HFF-Myc (cell line): ENCODE measurements at regions not wholly inside any gene's neighbourhood (a gene's known extent, or its start where the extent isn't known, plus 50 kb on each side); places are given as distances from the start of the nearest gene placed in this dataset.
"Not testable (repeated sequence)": the region's sequence is repeated elsewhere in the genome, so short reads cannot be mapped to it uniquely, and the experiment has no call there.

Experiments
- DNase-seq: peaks from one replicate; pipeline ENCODE4 v3.0.0-alpha.2; 2011; ENCODE audit warnings: low read depth; ENCODE audit errors: extremely low read depth
- H3K4me3 ChIP-seq: replicated peaks from 2 replicates; pipeline ENCODE4 v1.5.1; 2011; ENCODE audit warnings: low read depth, mild to moderate bottlenecking, control low read depth, low read length
- TF ChIP-seq, protein P1 (sequence below): IDR thresholded peaks from 2 replicates; pipeline ENCODE4 v1.5.1; 2012; ENCODE audit warnings: mild to moderate bottlenecking, low read depth, low read length, control low read depth; ENCODE audit errors: missing control alignments

- TF ChIP-seq, protein P1, sequence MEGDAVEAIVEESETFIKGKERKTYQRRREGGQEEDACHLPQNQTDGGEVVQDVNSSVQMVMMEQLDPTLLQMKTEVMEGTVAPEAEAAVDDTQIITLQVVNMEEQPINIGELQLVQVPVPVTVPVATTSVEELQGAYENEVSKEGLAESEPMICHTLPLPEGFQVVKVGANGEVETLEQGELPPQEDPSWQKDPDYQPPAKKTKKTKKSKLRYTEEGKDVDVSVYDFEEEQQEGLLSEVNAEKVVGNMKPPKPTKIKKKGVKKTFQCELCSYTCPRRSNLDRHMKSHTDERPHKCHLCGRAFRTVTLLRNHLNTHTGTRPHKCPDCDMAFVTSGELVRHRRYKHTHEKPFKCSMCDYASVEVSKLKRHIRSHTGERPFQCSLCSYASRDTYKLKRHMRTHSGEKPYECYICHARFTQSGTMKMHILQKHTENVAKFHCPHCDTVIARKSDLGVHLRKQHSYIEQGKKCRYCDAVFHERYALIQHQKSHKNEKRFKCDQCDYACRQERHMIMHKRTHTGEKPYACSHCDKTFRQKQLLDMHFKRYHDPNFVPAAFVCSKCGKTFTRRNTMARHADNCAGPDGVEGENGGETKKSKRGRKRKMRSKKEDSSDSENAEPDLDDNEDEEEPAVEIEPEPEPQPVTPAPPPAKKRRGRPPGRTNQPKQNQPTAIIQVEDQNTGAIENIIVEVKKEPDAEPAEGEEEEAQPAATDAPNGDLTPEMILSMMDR, result no peak
- DNase-seq, result no peak
- no peak overlapping the region for H3K4me3 ChIP-seq
Measured at GRCh38 chr5:87132696-87133095, 135.0 kb upstream of the RASA1 start.

GRCh38 chr5:87134513-87134912 is 133.2 kb upstream of the RASA1 start:
- DNase-seq, H3K4me3 ChIP-seq: not testable (repeated sequence)

DNA sequence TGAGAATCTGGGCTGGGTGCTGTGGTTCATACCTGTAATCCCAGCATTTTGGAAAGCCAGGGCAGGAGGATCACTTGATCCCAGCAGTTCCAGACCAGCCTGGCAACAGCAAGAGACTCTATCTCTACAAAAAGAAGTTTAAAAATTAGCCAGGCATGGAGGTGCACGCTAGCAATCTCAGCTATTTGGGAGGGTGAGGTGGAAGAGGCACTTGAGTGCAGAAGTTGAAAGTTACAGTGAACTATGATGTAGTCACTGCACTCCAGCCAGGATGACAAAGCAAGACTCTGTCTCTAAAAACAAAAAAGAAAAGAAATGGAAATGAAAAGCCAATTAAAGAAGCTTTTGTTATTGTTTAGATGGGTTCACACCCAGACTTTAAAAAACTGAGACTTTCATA is 131.6 kb upstream of the RASA1 start:
- DNase-seq, result no peak
- no peak overlapping the region for H3K4me3 ChIP-seq
- TF ChIP-seq, protein P1, result no peak

- TF ChIP-seq, protein P1, result no peak
- no peak overlapping the region for H3K4me3 ChIP-seq
- no peak for DNase-seq
Measured at GRCh38 chr5:87136733-87137132, 130.9 kb upstream of the RASA1 start.

DNA sequence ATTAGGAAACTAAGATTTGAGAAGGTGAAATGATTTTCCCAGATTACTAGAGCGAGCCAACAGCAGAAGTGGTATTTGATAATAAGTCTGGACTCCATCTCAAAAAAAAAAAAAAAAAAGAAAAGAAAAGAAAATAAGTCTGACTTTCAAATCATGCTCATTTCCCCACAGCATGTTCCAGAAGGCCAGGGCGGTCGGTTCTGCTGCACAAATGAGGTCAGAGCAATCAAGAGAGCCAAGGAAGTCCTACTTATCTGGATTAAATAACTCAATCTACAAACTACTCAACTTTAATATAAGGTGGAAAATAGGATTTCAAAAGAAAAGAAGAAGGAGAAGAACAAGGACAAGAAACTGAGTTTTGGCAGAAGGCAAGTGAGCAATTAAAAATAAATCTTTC is 130.4 kb upstream of the RASA1 start:
- no peak overlapping the region for H3K4me3 ChIP-seq
- TF ChIP-seq, protein P1, result no peak
- no peak for DNase-seq

DNA sequence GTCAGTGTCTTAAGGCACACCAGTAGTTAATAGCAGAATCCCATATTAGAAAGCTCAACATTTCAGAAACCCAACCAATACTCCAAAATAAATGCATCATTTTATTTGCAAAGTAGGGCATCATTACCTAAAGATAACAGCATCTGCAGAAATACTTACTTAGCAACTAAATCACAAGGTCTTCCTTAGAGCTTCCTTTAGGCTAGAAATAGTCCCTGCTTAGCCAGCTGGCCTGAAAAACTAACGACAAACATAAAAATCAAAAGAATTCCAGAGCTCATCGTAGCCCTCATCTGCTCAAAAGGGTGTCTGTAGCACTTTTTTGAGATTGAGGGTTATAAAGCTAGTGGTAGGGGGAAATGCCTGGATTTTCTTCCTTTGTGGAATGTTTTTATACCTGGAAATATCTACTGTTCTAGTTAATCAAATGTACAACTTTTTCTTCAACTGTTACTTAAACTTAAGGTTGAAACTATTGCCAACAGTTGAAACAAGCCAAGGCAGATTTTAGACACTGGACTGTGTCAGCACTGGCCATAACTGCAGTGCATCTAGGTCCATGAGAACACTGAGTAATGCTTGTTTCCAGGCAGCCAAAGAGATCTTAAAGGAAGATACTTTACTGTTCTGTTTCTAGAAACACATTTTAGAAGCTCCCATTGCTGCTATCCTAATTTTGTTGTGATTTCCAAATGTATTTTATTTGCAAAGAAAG is 129.4 kb upstream of the RASA1 start:
- TF ChIP-seq, protein P1, result no peak
- H3K4me3 ChIP-seq, result no peak overlapping the region
- no peak for DNase-seq

- no peak for DNase-seq
- TF ChIP-seq, protein P1, result no peak
- no peak overlapping the region for H3K4me3 ChIP-seq
Measured at GRCh38 chr5:87139795-87140194, 127.9 kb upstream of the RASA1 start.
